Panc1 (cell line): ENCODE measurements at regions not wholly inside any gene's neighbourhood (a gene's known extent, or its start where the extent isn't known, plus 50 kb on each side); places are given as distances from the start of the nearest gene placed in this dataset.
"Not testable (repeated sequence)": the region's sequence is repeated elsewhere in the genome, so short reads cannot be mapped to it uniquely, and the experiment has no call there.

Source experiments
- ATAC-seq: fragments of 200-7000 bp; cut with Tn5 transposase; 2 replicates; pipeline ENCODE4 v1.9.1; 2020; ENCODE audit warnings: mild to moderate bottlenecking, moderate library complexity
- BruUV-seq: library from RNA; stranded (reverse); fragments of 400-500 nt; replicated peaks from 2 replicates; lab custom pipeline; 2021; lab: Mats Ljungman, UMichigan
- CTCF ChIA-PET: fragments of 300-600 bp; sonication (Branson Sonifier 250); formaldehyde crosslinking; loops from one replicate; lab custom pipeline; 2022; ENCODE audit warnings: antibody characterized with exemption; lab: Charles Lee
- POLR2A ChIA-PET: fragments of 300-600 bp; sonication (Branson Sonifier 250); formaldehyde crosslinking; loops from one replicate; lab custom pipeline; 2022; ENCODE audit warnings: antibody characterized with exemption; lab: Charles Lee
- DNase-seq: peaks from one replicate; pipeline ENCODE4 v3.0.0-alpha.2; 2010; ENCODE audit warnings: low read depth, low spot score
- H3K27ac ChIP-seq: 2 replicates; pipeline ENCODE4 v1.5.1; 2011; ENCODE audit warnings: mild to moderate bottlenecking, low read length, inconsistent platforms
- H3K27me3 ChIP-seq: fragments of 200-500 bp; sonication (Bioruptor generic); 2 replicates; pipeline ENCODE4 v1.6.0; 2014; ENCODE audit warnings: low read length, inconsistent platforms; ENCODE audit not compliant: control insufficient read depth, insufficient read depth
- H3K36me3 ChIP-seq: fragments of 200-500 bp; sonication (Bioruptor generic); 2 replicates; pipeline ENCODE4 v1.5.1; 2014; ENCODE audit warnings: inconsistent platforms, mild to moderate bottlenecking, low read length, moderate library complexity; ENCODE audit not compliant: control insufficient read depth, insufficient read depth
- H3K4me1 ChIP-seq: 2 replicates; pipeline ENCODE4 v1.5.1; 2011; ENCODE audit warnings: inconsistent platforms, mild to moderate bottlenecking, low read length, moderate library complexity; ENCODE audit not compliant: control insufficient read depth, insufficient read depth
- H3K4me3 ChIP-seq, 2 experiments: 2 replicates each; pipeline ENCODE4 v1.5.1; 2011 to 2012; ENCODE audit warnings: low read depth in 2 of 2, low read length in 2 of 2, mild to moderate bottlenecking in 2 of 2, inconsistent platforms in 1 of 2, moderate library complexity in 1 of 2
- H3K9me3 ChIP-seq: fragments of 200-500 bp; sonication (Bioruptor generic); 2 replicates; pipeline ENCODE4 v1.5.1; 2014; ENCODE audit warnings: low read depth, mild to moderate bottlenecking, inconsistent platforms, low read length, moderate library complexity; ENCODE audit not compliant: control insufficient read depth, insufficient read depth
- POLR2AphosphoS5 ChIP-seq: IDR thresholded peaks from 2 replicates; pipeline ENCODE4 v1.6.1; 2012; ENCODE audit warnings: mild to moderate bottlenecking, low read depth, low read length, moderate library complexity
- SIN3A ChIP-seq: IDR thresholded peaks from 2 replicates; pipeline ENCODE4 v1.6.1; 2012; ENCODE audit warnings: low read depth, mild to moderate bottlenecking, low read length, moderate library complexity, borderline replicate concordance; ENCODE audit not compliant: insufficient read depth
- TCF7L2 ChIP-seq: IDR thresholded peaks from 2 replicates; pipeline ENCODE4 v1.6.1; 2011; ENCODE audit warnings: mild to moderate bottlenecking, low read depth, low read length, inconsistent platforms
- in situ Hi-C: cut with HindIII; loops from 2 replicates; pipeline ENCODE4 v1.10.0; 2016; ENCODE audit warnings: low sequenced_read_pairs, low pct_unique_long_range_greater_than_20kb
- intact Hi-C: fragments of 100-400 bp; cut with micrococcal nuclease; formaldehyde crosslinking; loops from one replicate; pipeline ENCODE4 v1.10.0; 2022; ENCODE audit not compliant: unreplicated experiment
- TF ChIP-seq, protein P1 (sequence below), 2 experiments: IDR thresholded peaks; 2 replicates each; pipeline ENCODE4 v1.6.1; 2011 to 2012; ENCODE audit warnings: low read depth in 2 of 2, control low read depth in 1 of 2, low read length in 1 of 2, mild to moderate bottlenecking in 1 of 2, moderate library complexity in 1 of 2; ENCODE audit not compliant: insufficient read depth in 1 of 2
- TF ChIP-seq, protein P2 (sequence below): fragments of 450-650 bp; IDR thresholded peaks from 2 replicates; pipeline ENCODE4 v1.5.1; 2017; ENCODE audit warnings: mild to moderate bottlenecking

DNA sequence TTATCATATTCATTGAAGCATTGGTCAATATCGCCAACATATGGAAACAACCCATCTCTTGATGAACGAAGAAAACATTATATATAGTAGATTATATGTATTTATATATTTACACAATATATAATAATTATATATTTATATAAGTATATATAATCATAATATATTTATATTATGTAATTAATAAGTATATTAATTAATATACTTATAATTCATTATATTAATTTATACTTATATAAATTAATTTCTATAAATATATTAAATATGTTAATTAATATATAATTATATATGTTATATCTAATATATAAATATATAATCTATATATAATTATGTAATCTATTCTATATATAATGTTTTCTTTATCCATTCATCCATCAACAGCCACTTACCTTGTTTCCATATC, 69.0 kb upstream of the SRD5A3 start:
- Histone ChIP-seq H3K4me1 (no peaks in the 10 kb centered on the region), H3K36me3 (no peaks in the 10 kb centered on the region), H3K27ac (no peak overlapping the region), H3K9me3 (no peaks in the 10 kb centered on the region), H3K4me3 (no peak overlapping the region), H3K27me3 (peaks cover 4% of the 10 kb centered on the region; the same call in 1 of the 2 replicates)
- DNase-seq (no peak), ATAC-seq (no peak)
- no peak for TF ChIP-seq TCF7L2
- TF ChIP-seq, protein P1, sequence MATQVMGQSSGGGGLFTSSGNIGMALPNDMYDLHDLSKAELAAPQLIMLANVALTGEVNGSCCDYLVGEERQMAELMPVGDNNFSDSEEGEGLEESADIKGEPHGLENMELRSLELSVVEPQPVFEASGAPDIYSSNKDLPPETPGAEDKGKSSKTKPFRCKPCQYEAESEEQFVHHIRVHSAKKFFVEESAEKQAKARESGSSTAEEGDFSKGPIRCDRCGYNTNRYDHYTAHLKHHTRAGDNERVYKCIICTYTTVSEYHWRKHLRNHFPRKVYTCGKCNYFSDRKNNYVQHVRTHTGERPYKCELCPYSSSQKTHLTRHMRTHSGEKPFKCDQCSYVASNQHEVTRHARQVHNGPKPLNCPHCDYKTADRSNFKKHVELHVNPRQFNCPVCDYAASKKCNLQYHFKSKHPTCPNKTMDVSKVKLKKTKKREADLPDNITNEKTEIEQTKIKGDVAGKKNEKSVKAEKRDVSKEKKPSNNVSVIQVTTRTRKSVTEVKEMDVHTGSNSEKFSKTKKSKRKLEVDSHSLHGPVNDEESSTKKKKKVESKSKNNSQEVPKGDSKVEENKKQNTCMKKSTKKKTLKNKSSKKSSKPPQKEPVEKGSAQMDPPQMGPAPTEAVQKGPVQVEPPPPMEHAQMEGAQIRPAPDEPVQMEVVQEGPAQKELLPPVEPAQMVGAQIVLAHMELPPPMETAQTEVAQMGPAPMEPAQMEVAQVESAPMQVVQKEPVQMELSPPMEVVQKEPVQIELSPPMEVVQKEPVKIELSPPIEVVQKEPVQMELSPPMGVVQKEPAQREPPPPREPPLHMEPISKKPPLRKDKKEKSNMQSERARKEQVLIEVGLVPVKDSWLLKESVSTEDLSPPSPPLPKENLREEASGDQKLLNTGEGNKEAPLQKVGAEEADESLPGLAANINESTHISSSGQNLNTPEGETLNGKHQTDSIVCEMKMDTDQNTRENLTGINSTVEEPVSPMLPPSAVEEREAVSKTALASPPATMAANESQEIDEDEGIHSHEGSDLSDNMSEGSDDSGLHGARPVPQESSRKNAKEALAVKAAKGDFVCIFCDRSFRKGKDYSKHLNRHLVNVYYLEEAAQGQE (IDR thresholded peaks at IDR 0.05; ENCODE audit: insufficient read depth in 1 of 2, low read depth in 2 of 2, low read length in 1 of 2): no peak
- TF ChIP-seq SIN3A: no peak
- TF ChIP-seq POLR2AphosphoS5: no peak
- TF ChIP-seq, protein P2, sequence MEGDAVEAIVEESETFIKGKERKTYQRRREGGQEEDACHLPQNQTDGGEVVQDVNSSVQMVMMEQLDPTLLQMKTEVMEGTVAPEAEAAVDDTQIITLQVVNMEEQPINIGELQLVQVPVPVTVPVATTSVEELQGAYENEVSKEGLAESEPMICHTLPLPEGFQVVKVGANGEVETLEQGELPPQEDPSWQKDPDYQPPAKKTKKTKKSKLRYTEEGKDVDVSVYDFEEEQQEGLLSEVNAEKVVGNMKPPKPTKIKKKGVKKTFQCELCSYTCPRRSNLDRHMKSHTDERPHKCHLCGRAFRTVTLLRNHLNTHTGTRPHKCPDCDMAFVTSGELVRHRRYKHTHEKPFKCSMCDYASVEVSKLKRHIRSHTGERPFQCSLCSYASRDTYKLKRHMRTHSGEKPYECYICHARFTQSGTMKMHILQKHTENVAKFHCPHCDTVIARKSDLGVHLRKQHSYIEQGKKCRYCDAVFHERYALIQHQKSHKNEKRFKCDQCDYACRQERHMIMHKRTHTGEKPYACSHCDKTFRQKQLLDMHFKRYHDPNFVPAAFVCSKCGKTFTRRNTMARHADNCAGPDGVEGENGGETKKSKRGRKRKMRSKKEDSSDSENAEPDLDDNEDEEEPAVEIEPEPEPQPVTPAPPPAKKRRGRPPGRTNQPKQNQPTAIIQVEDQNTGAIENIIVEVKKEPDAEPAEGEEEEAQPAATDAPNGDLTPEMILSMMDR: no peak
- intact Hi-C loops: no loop called here
- in situ Hi-C loops: no loop called here
- ChIA-PET CTCF (no interaction called here), POLR2A (no interaction called here)
- no TSS peak for BruUV-seq

DNA sequence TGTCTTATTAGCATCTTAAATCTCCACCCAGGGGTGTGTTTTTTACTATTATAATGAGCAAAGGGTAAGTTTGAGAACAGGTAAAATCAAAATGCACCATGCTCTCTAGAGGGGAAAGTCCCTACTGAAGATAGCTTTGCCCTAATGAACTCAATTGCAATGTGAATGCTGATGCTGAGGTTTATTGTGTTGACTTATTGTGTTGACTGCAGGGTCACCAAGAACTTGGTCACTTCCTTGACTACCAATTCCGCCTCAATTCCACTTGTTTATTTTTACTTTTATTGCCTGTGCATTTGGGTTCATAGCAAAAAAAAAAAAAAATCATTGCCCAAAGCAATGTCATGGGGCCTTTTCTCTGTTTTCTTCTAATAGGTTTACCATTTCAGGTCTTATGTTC, 67.7 kb upstream of the SRD5A3 start:
- DNase-seq (no peak), ATAC-seq (no peak)
- H3K27me3 ChIP-seq: peaks cover 4% of the 10 kb centered on the region; the same call in 1 of the 2 replicates
- ChIA-PET POLR2A (no interaction called here), CTCF (no interaction called here)
- no TSS peak for BruUV-seq
- no peaks in the 10 kb centered on the region for H3K4me1 ChIP-seq
- no peak overlapping the region for H3K4me3 ChIP-seq
- in situ Hi-C loops (no loop called here), intact Hi-C loops (no loop called here)
- no peak overlapping the region for H3K27ac ChIP-seq
- no peaks in the 10 kb centered on the region for H3K36me3 ChIP-seq
- TF ChIP-seq, protein P1 (IDR thresholded peaks at IDR 0.05; ENCODE audit: insufficient read depth in 1 of 2, low read depth in 2 of 2, low read length in 1 of 2): no peak
- H3K9me3 ChIP-seq: 0 out of 2 replicates have a peak, but pooled peaks cover 2% of the 10 kb centered on the region

DNA sequence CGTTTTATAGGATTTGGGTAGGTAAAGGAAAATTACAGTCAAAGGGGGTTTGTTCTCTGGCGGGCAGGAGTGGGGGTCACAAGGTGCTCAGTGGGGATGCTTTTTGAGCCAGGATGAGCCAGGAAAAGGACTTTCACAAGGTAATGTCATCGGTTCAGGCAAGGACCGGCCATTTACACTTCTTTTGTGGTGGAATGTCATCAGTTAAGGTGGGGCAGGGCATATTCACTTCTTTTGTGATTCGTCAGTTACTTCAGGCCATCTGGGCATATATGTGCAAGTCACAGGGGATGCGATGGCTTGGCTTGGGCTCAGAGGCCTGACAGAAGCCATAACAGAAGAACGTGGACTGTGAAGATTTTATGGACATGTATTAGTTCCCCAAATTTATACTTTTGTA, 65.6 kb upstream of the SRD5A3 start:
- H3K9me3 ChIP-seq, H3K4me1 ChIP-seq, H3K4me3 ChIP-seq, H3K36me3 ChIP-seq, intact Hi-C loops, BruUV-seq, POLR2A ChIA-PET, H3K27ac ChIP-seq, DNase-seq, H3K27me3 ChIP-seq, CTCF ChIA-PET, ATAC-seq, in situ Hi-C loops: not testable (repeated sequence)

DNA sequence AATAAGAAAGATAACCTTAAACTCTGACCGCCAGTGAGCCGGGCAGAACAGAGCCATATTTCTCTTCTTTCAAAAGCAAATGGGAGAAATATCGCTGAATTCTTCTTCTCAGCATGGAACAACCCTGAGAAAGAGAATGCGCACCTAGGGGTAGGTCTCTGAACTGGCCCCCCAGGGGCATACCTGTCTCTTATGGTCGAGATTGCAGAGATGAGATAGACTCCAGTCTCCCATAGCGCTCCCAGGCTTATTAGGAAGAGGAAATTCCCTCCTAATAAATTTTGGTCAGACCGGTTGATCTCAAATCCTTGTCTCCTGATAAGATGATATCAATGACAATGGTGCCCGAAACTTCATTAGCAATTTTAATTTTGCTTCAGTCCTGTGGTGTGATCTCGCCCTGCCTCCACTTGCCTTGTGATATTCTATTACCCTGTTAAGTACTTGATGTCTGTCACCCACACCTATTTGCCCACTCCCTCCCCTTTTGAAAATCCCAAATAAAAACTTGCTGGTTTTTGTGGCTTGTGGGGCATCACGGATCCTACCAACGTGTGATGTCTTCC, 64.8 kb upstream of the SRD5A3 start:
- H3K4me3 ChIP-seq, H3K27me3 ChIP-seq, H3K36me3 ChIP-seq, H3K9me3 ChIP-seq, in situ Hi-C loops, CTCF ChIA-PET, POLR2A ChIA-PET, BruUV-seq, DNase-seq, ATAC-seq, H3K27ac ChIP-seq, intact Hi-C loops, H3K4me1 ChIP-seq: not testable (repeated sequence)
